ENCODE measurements at regions not wholly inside any gene's neighbourhood (a gene's known extent, or its start where the extent isn't known, plus 50 kb on each side); places are given as distances from the start of the nearest gene placed in this dataset.

DNA sequence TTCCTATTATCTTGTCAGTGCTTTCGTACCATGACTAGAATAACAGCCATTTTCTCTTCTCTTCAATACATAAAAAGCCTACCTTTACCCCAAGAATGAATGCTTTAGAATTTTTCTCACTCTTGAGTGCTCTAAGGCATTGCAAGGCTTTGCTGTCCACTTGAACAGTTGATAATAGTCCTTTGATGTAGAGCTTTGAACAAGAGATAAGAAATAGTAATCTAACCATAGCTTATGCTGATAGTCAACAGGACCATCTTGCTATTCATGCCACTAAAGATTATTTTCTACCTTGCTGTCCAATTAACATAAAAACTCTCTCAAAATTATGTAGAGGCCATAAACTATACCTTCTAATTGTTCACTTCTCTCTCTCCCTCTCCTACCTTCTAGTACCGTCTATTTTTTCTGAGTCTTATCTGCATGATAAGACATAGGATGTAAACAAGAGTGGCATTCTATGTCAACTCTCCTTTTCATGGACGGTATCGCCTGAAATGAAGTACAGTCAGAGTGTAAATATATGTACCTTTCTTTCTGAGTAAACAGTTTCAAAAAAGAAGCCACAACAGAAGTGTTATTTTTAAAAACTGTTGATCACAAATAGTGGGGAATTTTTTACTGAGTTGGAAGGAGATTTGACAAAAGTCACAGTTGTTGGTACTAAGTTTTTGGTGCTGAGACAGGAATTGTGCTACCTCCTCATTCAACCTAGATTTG is 297.9 kb downstream of the NDFIP2 start:
- TF ChIP-seq, protein P1, sequence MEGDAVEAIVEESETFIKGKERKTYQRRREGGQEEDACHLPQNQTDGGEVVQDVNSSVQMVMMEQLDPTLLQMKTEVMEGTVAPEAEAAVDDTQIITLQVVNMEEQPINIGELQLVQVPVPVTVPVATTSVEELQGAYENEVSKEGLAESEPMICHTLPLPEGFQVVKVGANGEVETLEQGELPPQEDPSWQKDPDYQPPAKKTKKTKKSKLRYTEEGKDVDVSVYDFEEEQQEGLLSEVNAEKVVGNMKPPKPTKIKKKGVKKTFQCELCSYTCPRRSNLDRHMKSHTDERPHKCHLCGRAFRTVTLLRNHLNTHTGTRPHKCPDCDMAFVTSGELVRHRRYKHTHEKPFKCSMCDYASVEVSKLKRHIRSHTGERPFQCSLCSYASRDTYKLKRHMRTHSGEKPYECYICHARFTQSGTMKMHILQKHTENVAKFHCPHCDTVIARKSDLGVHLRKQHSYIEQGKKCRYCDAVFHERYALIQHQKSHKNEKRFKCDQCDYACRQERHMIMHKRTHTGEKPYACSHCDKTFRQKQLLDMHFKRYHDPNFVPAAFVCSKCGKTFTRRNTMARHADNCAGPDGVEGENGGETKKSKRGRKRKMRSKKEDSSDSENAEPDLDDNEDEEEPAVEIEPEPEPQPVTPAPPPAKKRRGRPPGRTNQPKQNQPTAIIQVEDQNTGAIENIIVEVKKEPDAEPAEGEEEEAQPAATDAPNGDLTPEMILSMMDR (conservative IDR thresholded peaks at IDR 0.05; ENCODE audit: low read depth, low read length), result no peak
- no peak for TF ChIP-seq EZH2 (IDR thresholded peaks at IDR 0.05; ENCODE audit: borderline replicate concordance, low read depth, low read length, poor library complexity, severe bottlenecking)
